ENCODE measurements at regions not wholly inside any gene's neighbourhood (a gene's known extent, or its start where the extent isn't known, plus 50 kb on each side); places are given as distances from the start of the nearest gene placed in this dataset.

DNA sequence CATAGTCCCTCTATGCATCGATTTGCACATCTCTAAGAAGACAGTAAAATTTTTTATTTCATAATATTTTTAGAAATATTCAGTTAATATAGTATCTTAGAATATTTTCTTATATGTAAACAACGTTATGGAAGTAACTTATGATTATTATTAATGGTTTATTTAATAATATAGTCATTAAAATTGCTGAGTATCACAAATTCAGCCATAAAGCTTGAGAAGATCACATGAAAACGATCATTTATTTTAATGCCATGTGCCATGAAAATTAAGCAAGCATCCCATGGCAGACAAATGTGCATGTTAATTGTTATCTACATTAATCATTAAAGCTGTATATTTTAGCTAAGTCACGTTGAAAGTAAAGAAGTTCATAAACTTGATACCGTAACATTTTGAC, 907.1 kb downstream of the KCNT2 start:
- H3K4me1 ChIP-seq (ENCODE audit: control insufficient read depth in 1 of 2, insufficient read depth in 2 of 2, low read length in 2 of 2) = no peaks in the 10 kb centered on the region
- no peaks in the 10 kb centered on the region for H4K20me1 ChIP-seq (ENCODE audit: insufficient read depth)
- DNase-seq (ENCODE audit: low read depth, low spot score) (no peak), ATAC-seq (no peak)
- no peaks in the 10 kb centered on the region for H3K9me2 ChIP-seq (ENCODE audit: insufficient read depth)
- H3K4me2 ChIP-seq (ENCODE audit: low read length) = no peak overlapping the region
- H3K27me3 ChIP-seq (ENCODE audit: insufficient read depth, low read length) = no peaks in the 10 kb centered on the region
- RAD21 ChIA-PET (ENCODE audit: low non-redundant PET in 1 of 2, low total read pairs in 2 of 2, uncharacterized antibody in 2 of 2, unreplicated experiment in 2 of 2) = no interaction called here
- H3K9me3 ChIP-seq (ENCODE audit: control insufficient read depth in 1 of 2, insufficient read depth in 1 of 2, low read depth in 1 of 2, low read length in 2 of 2) = no peaks in the 10 kb centered on the region
- POLR2A ChIA-PET = no interaction called here
- no peak overlapping the region for H3K27ac ChIP-seq (ENCODE audit: low read depth, low read length)
- H3K79me2 ChIP-seq (ENCODE audit: insufficient read depth, low read length) = no peaks in the 10 kb centered on the region
- TF ChIP-seq, protein P1, sequence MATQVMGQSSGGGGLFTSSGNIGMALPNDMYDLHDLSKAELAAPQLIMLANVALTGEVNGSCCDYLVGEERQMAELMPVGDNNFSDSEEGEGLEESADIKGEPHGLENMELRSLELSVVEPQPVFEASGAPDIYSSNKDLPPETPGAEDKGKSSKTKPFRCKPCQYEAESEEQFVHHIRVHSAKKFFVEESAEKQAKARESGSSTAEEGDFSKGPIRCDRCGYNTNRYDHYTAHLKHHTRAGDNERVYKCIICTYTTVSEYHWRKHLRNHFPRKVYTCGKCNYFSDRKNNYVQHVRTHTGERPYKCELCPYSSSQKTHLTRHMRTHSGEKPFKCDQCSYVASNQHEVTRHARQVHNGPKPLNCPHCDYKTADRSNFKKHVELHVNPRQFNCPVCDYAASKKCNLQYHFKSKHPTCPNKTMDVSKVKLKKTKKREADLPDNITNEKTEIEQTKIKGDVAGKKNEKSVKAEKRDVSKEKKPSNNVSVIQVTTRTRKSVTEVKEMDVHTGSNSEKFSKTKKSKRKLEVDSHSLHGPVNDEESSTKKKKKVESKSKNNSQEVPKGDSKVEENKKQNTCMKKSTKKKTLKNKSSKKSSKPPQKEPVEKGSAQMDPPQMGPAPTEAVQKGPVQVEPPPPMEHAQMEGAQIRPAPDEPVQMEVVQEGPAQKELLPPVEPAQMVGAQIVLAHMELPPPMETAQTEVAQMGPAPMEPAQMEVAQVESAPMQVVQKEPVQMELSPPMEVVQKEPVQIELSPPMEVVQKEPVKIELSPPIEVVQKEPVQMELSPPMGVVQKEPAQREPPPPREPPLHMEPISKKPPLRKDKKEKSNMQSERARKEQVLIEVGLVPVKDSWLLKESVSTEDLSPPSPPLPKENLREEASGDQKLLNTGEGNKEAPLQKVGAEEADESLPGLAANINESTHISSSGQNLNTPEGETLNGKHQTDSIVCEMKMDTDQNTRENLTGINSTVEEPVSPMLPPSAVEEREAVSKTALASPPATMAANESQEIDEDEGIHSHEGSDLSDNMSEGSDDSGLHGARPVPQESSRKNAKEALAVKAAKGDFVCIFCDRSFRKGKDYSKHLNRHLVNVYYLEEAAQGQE (IDR thresholded peaks at IDR 0.05; ENCODE audit: low read depth) = no peak
- TF ChIP-seq FOSL1 (IDR thresholded peaks at IDR 0.05; ENCODE audit: low read depth) (no peak), EGR1 (IDR thresholded peaks at IDR 0.05; ENCODE audit: low read depth) (no peak), EZH2 (IDR thresholded peaks at IDR 0.05) (no peak), ELF1 (IDR thresholded peaks at IDR 0.05; ENCODE audit: borderline replicate concordance, low read depth) (no peak), CEBPB (IDR thresholded peaks at IDR 0.05; ENCODE audit: low read depth) (no peak), CBX3 (IDR thresholded peaks at IDR 0.05; ENCODE audit: low read depth) (no peak), POLR2A (IDR thresholded peaks at IDR 0.05; ENCODE audit: borderline replicate concordance, extremely low read depth, insufficient read depth, insufficient read length) (no peak), POLR2AphosphoS5 (IDR thresholded peaks at IDR 0.05; ENCODE audit: low read depth, low read length) (no peak)
- TF ChIP-seq, protein P2, sequence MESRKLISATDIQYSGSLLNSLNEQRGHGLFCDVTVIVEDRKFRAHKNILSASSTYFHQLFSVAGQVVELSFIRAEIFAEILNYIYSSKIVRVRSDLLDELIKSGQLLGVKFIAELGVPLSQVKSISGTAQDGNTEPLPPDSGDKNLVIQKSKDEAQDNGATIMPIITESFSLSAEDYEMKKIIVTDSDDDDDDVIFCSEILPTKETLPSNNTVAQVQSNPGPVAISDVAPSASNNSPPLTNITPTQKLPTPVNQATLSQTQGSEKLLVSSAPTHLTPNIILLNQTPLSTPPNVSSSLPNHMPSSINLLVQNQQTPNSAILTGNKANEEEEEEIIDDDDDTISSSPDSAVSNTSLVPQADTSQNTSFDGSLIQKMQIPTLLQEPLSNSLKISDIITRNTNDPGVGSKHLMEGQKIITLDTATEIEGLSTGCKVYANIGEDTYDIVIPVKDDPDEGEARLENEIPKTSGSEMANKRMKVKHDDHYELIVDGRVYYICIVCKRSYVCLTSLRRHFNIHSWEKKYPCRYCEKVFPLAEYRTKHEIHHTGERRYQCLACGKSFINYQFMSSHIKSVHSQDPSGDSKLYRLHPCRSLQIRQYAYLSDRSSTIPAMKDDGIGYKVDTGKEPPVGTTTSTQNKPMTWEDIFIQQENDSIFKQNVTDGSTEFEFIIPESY (IDR thresholded peaks at IDR 0.05; ENCODE audit: extremely low read depth, insufficient replicate concordance, low read length) = no peak
- H2AFZ ChIP-seq (ENCODE audit: low read depth, low read length, poor library complexity, severe bottlenecking) = no peak overlapping the region
- no peak overlapping the region for H3K9ac ChIP-seq (ENCODE audit: low read length)
- intact Hi-C loops (cut with micrococcal nuclease) = no loop called here
- CTCF ChIA-PET = no interaction called here
- H3K36me3 ChIP-seq (ENCODE audit: control insufficient read depth in 1 of 2, insufficient read depth in 2 of 2, low read length in 2 of 2) = no peaks in the 10 kb centered on the region
- BruUV-seq (replicated peaks) = no TSS peak
- H3K4me3 ChIP-seq (replicated peaks in 1 of 2; ENCODE audit: low read depth in 1 of 2, low read length in 2 of 2) = no peak overlapping the region

Measured in HCT116 (cell line).